Epithelial cell of proximal tubule (primary cell): ENCODE measurements at regions not wholly inside any gene's neighbourhood (a gene's known extent, or its start where the extent isn't known, plus 50 kb on each side); places are given as distances from the start of the nearest gene placed in this dataset.

Source experiments
- DNase-seq: peaks from one replicate; pipeline ENCODE4 v3.0.0-alpha.2; 2011; ENCODE audit warnings: low read depth
- H3K4me3 ChIP-seq: 2 replicates; pipeline ENCODE4 v1.5.1; 2011; ENCODE audit warnings: low read depth, mild to moderate bottlenecking, low read length
- TF ChIP-seq, protein P1 (sequence below): conservative IDR thresholded peaks from 2 replicates; pipeline ENCODE4 v1.5.1; 2012; ENCODE audit warnings: low read depth, mild to moderate bottlenecking, low read length

DNA sequence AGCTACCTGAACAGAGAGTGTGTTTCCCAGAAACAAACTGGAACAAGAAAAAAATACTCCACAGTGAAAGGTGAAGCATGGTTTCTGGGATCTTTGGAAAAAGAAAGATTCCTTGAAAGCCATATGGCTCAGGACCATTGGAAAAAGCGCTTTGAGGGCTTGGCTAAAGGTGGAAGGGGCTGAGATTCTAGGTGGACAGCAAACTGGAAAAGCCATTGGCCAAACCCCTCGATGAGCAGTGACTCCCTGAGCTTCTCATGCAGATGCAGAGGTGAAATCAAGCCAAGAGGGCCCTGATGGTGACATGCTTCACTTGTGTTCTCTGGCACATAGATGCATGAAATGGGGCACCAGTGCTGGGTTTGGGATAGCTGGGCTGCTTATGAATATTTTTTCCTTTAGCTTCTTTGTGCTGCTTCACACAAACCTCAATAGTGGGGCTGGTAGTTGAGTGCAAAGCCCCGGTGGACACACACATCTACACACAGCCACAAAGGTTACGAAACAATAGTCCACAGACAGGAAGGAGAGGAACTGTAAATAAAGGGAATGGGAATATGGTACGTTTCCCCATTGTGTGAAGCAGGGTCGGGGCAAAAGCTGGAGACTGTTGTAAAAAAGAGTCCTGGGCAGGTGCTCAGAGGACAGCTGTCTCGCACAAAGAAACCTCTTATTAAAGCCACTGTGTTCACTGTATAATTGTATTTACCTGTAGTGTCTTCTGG, 117.8 kb downstream of the FOXA2 start:
- DNase-seq: no peak
- TF ChIP-seq, protein P1, sequence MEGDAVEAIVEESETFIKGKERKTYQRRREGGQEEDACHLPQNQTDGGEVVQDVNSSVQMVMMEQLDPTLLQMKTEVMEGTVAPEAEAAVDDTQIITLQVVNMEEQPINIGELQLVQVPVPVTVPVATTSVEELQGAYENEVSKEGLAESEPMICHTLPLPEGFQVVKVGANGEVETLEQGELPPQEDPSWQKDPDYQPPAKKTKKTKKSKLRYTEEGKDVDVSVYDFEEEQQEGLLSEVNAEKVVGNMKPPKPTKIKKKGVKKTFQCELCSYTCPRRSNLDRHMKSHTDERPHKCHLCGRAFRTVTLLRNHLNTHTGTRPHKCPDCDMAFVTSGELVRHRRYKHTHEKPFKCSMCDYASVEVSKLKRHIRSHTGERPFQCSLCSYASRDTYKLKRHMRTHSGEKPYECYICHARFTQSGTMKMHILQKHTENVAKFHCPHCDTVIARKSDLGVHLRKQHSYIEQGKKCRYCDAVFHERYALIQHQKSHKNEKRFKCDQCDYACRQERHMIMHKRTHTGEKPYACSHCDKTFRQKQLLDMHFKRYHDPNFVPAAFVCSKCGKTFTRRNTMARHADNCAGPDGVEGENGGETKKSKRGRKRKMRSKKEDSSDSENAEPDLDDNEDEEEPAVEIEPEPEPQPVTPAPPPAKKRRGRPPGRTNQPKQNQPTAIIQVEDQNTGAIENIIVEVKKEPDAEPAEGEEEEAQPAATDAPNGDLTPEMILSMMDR: no peak

DNA sequence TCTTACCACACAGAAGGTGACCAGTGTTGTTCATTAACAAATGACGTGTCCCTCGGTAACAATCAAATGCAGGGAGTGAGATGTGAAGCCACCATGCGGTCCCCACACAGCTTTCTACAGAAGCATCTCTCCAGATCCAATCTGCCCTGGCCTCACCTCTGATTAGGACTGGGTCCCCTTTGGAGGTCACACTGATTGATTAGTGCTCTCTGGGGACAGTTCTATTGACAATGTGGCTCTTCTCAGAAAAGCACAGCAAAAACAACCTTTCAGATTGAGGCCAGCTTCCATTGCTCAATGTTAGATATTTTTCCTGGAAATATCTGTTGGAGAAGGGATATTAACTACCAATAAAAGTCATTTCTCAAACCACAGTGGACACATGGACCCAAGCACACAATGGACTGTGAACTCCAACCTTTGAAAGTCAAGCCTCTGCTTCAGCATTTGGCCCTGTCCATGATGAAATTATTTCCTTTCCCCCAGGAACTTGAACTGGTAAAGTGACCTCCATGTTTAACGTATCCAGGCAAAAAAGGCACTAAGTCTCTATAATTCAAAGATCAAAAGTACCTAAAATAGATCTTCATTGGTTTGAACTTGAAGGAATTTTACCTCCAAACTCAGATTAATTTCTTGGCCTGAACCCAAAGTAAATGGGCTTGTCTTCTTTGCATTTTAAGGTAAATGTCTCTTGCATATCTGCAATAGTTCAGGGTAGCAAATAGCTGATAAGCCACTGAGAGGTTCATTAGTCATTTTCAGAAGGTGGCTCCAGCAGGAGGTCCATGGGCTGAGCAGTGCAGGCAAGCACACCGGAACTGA, 118.5 kb downstream of the FOXA2 start:
- DNase-seq: no peak
- TF ChIP-seq, protein P1: no peak
- H3K4me3 ChIP-seq: no peak overlapping the region

More for the DNA sequence above, 117.8 kb downstream of the FOXA2 start:
- no peak overlapping the region for H3K4me3 ChIP-seq

DNA sequence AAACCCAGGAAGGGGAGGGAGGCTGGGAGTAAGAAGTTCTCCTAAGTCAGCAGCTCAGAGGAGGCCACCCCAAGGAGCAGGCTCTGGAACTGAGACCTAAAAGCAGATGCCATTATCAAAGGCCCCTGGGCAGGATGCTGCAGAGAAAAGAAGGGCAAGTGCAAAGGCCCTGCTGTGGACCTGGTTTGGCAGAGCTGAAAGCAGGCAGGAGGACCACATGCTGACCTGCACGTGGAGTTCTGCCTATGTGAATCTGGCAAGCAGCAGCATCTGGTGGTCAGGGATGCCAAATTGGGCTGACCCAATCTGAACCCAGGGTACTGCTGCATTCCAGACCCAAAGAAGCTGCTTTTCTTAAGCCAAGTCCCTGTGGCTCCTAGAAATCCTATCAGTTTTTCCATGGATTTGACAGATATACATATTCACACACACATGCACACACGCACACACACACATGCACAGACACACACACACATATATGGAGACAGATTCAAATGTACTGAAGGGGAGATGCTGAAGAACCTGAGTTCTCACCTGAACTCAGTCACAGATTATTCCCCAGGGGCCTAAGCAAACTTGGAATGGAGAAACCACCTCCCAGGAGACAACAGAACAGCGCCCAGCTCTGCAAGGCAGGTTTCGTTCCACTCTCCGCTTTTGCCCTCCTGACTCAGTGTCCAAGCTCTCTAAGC, 119.9 kb downstream of the FOXA2 start:
- TF ChIP-seq, protein P1: no peak
- DNase-seq: no peak
- no peak overlapping the region for H3K4me3 ChIP-seq

DNA sequence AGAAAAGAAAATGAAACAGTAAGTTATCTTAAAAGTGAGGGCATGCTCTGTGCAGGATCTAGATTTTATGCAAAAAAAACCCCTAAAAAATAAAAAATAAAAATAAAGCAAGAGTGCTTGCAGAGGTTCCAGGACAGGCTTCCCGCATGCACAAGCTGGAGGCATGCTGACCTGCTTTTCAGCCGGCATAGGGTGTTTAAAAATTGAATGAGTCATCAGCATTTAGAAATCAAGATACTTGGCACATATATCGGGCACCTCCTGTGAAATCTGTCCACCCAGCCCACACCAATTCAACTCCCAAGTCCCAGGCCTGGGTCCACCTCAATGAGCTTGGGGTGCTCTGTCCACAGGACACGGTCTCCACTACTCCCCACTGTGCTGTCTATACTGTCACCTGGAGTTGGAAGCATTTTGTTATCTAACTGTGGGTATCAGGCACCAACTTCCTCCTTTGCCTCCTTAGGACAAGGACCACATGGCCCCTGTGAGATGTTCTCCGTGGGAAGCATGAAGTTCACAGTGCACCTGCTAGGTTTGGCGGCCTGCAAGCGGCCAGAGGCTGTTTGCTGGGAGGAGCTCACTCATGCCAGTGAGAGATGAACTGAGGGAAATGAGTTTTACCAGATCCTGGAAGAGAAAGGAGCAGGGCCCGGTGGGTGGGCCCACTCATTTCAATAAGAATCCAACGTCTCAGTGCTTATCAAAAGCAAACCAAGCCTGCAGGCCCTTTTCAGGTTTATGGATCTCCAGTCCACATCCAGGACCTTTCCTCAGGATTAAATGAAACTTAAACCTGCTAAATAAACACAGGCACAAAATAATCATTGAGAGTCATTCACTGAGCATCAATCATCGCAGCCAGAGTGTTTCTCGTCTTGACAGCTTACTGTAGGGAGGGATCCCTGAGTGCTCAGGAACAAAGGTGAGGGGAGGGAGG, 121.1 kb downstream of the FOXA2 start:
- TF ChIP-seq, protein P1: no peak

DNA sequence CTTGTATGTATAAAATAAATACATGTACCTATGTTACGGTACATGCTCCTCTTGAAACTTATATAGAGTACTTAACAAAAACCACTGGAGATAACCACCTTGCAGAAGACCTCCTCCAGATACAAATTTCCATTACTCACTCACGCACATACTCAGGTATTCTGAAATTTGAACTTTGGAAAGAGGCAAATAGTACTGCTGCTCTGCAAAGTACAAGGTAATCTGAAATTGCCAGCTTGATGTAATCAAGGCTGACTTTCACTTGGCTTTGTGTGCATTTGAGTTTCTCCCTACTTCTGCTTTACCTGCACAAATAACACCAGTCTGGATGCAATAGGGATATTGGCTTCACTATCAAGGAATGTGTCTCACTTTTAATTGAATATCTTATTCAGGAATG, 123.6 kb downstream of the FOXA2 start:
- TF ChIP-seq, protein P1: no peak
- no peak for DNase-seq
- H3K4me3 ChIP-seq: no peak overlapping the region

More for the DNA sequence above, 121.1 kb downstream of the FOXA2 start:
- DNase-seq: no peak
- H3K4me3 ChIP-seq: no peak overlapping the region

DNA sequence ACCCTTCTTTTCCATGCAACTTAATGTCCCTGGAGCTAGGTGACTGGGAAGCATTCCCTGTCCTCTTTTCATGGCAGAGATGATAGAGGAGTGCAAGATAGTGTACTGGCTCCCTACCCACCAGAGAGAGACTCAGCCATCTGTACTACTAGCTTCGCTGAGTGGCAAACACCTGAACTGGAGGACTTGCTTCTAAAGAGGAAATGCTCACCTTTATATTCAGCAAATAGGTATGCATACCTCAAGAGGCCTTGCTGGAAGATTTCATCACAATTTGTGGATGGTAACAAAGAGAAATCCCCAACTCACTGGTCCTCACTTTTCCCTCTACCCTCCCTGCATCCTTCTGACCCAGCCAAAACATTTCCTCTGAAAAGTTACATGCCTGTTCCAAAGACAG, 124.1 kb downstream of the FOXA2 start:
- DNase-seq: no peak
- TF ChIP-seq, protein P1: no peak
- H3K4me3 ChIP-seq: no peak overlapping the region
